SK-N-SH (cell line): ENCODE measurements at regions not wholly inside any gene's neighbourhood (a gene's known extent, or its start where the extent isn't known, plus 50 kb on each side); places are given as distances from the start of the nearest gene placed in this dataset.

ENCODE experiments used
- CTCF ChIA-PET: fragments of 300-600, 350-600 bp; formaldehyde crosslinking; extraction: SDS; loops from one replicate; lab custom pipeline; 2021; lab: Yijun Ruan, JAX
- POLR2A ChIA-PET: fragments of 350-600 bp; sonication (Branson Sonifier 250); formaldehyde crosslinking; extraction: SDS; loops from one replicate; lab custom pipeline; 2020; ENCODE audit warnings: antibody characterized with exemption, inconsistent platforms; lab: Yijun Ruan, JAX
- DNase-seq: peaks from one replicate; pipeline ENCODE4 v3.0.0; 2012
- H2AFZ ChIP-seq: fragments of 200-600 bp; sonication (generic); 2 replicates; pipeline ENCODE4 v1.8.1; 2016; ENCODE audit warnings: antibody characterized with exemption, mild to moderate bottlenecking, low read depth
- H3F3A ChIP-seq: fragments of 200-600 bp; sonication (generic); replicated peaks from 2 replicates; pipeline ENCODE3; 2016; ENCODE audit warnings: antibody characterized with exemption, mild to moderate bottlenecking; ENCODE audit not compliant: insufficient read depth
- H3K27ac ChIP-seq, 2 experiments: fragments of 200-500 bp in 1 of 2; fragments of 200-600 bp in 1 of 2; sonication (Bioruptor generic) in 1 of 2; sonication (generic), shearing (Covaris generic) in 1 of 2; 2 replicates each; pipeline versions ENCODE4 v1.5.1 to v1.6.1; 2014 to 2016; ENCODE audit warnings: low read depth in 2 of 2, inconsistent platforms in 1 of 2, low read length in 1 of 2, mild to moderate bottlenecking in 1 of 2, mixed read lengths in 1 of 2
- H3K27me3 ChIP-seq: fragments of 200-600 bp; sonication (generic), shearing (Covaris generic); 2 replicates; pipeline ENCODE4 v1.6.1; 2016; ENCODE audit warnings: mixed run types; ENCODE audit not compliant: insufficient read depth
- H3K36me3 ChIP-seq, 2 experiments: fragments of 200-500 bp in 1 of 2; fragments of 200-600 bp in 1 of 2; sonication (Bioruptor generic) in 1 of 2; sonication (generic) in 1 of 2; replicated peaks in 1 of 2; 2 replicates each; pipeline versions ENCODE3 to v1.5.1; 2014 to 2016; ENCODE audit warnings: low read length in 1 of 2, mild to moderate bottlenecking in 1 of 2; ENCODE audit not compliant: insufficient read depth in 2 of 2, control insufficient read depth in 1 of 2
- H3K4me1 ChIP-seq, 2 experiments: fragments of 200-500 bp in 1 of 2; fragments of 200-600 bp in 1 of 2; sonication (Bioruptor generic) in 1 of 2; sonication (generic), shearing (Covaris generic) in 1 of 2; 2 replicates each; pipeline versions ENCODE4 v1.5.1 to v1.6.1; 2014 to 2016; ENCODE audit warnings: low read depth in 1 of 2, low read length in 1 of 2, mixed run types in 1 of 2; ENCODE audit not compliant: insufficient read depth in 2 of 2, control insufficient read depth in 1 of 2
- H3K4me2 ChIP-seq: fragments of 200-600 bp; sonication (generic), shearing (Covaris generic); 2 replicates; pipeline ENCODE4 v1.6.1; 2017; ENCODE audit warnings: mixed run types
- H3K4me3 ChIP-seq, 2 experiments: fragments of 200-500 bp in 1 of 2; fragments of 200-600 bp in 1 of 2; sonication (Bioruptor generic) in 1 of 2; sonication (generic), shearing (Covaris generic) in 1 of 2; 2 replicates each; pipeline versions ENCODE4 v1.5.1 to v1.8.1; 2014 to 2016; ENCODE audit warnings: low read depth in 2 of 2, inconsistent platforms in 1 of 2, low read length in 1 of 2, mild to moderate bottlenecking in 1 of 2, mixed read lengths in 1 of 2, moderate library complexity in 1 of 2
- H3K79me2 ChIP-seq: fragments of 200-600 bp; sonication (generic); 2 replicates; pipeline ENCODE4 v1.8.1; 2017; ENCODE audit warnings: mild to moderate bottlenecking; ENCODE audit not compliant: insufficient read depth
- H3K9ac ChIP-seq: fragments of 200-600 bp; sonication (generic); 2 replicates; pipeline ENCODE4 v1.6.1; 2017; ENCODE audit warnings: mixed run types
- H3K9me2 ChIP-seq: fragments of 200-600 bp; sonication (generic); 2 replicates; pipeline ENCODE4 v1.6.1; 2017; ENCODE audit warnings: mixed run types
- H3K9me3 ChIP-seq: fragments of 200-600 bp; sonication (generic); 2 replicates; pipeline ENCODE4 v1.6.1; 2017; ENCODE audit warnings: mixed run types, mild to moderate bottlenecking, moderate library complexity
- H4K20me1 ChIP-seq: fragments of 200-600 bp; sonication (generic); 2 replicates; pipeline ENCODE4 v1.6.1; 2017; ENCODE audit warnings: mild to moderate bottlenecking, mixed run types; ENCODE audit not compliant: insufficient read depth
- CHD2 ChIP-seq: fragments of 150-350 bp; IDR thresholded peaks from 2 replicates; pipeline ENCODE4 v1.6.1; 2018; ENCODE audit warnings: low read length; ENCODE audit not compliant: partially characterized antibody
- CTCF ChIP-seq: fragments of 200-600 bp; sonication (generic); IDR thresholded peaks from 2 replicates; pipeline ENCODE4 v1.6.1; 2017; ENCODE audit warnings: antibody characterized with exemption, mild to moderate bottlenecking, moderate library complexity
- ELF1 ChIP-seq: IDR thresholded peaks from 2 replicates; pipeline ENCODE4 v1.4.0; 2012
- EP300 ChIP-seq, 2 experiments: IDR thresholded peaks; 2 replicates each; pipeline versions ENCODE4 v1.4.0 to v1.6.1; 2012; ENCODE audit warnings: borderline replicate concordance in 1 of 2, low read depth in 1 of 2, low read length in 1 of 2
- GABPA ChIP-seq: IDR thresholded peaks from 2 replicates; pipeline ENCODE4 v1.4.0; 2012; ENCODE audit warnings: low read depth, mild to moderate bottlenecking
- GATA2 ChIP-seq: sonication (generic); formaldehyde crosslinking; IDR thresholded peaks from 2 replicates; pipeline ENCODE4 v1.5.0; 2020; ENCODE audit warnings: mild to moderate bottlenecking, missing genetic modification reagents
- IRF3 ChIP-seq: fragments of 150-350 bp; IDR thresholded peaks from 2 replicates; pipeline ENCODE4 v1.6.1; 2016; ENCODE audit warnings: mild to moderate bottlenecking, low read depth, low read length
- PBX3 ChIP-seq: IDR thresholded peaks from 2 replicates; pipeline ENCODE4; 2012
- POLR2AphosphoS5 ChIP-seq: IDR thresholded peaks from 2 replicates; pipeline ENCODE4 v1.6.1; 2012; ENCODE audit warnings: low read depth, low read length
- RAD21 ChIP-seq: IDR thresholded peaks from 2 replicates; pipeline ENCODE4 v1.6.1; 2012; ENCODE audit warnings: mild to moderate bottlenecking, low read length
- RCOR1 ChIP-seq: fragments of 150-350 bp; IDR thresholded peaks from 2 replicates; pipeline ENCODE4 v1.6.1; 2017; ENCODE audit warnings: antibody characterized with exemption, low read length
- RXRA ChIP-seq: IDR thresholded peaks from 2 replicates; pipeline ENCODE4 v1.4.0; 2012; ENCODE audit warnings: low read depth, mild to moderate bottlenecking, borderline replicate concordance
- SMC3 ChIP-seq: IDR thresholded peaks from 2 replicates; pipeline ENCODE4 v1.6.1; 2012; ENCODE audit warnings: low read depth, low read length, improper control_type of control experiment
- TEAD4 ChIP-seq: IDR thresholded peaks from 2 replicates; pipeline ENCODE4 v1.4.0; 2012; ENCODE audit warnings: mild to moderate bottlenecking, borderline replicate concordance; ENCODE audit not compliant: insufficient read depth
- USF2 ChIP-seq: fragments of 150-350 bp; IDR thresholded peaks from 2 replicates; pipeline ENCODE4 v1.6.1; 2017; ENCODE audit warnings: antibody characterized with exemption, low read length, low read depth, borderline replicate concordance
- YY1 ChIP-seq: IDR thresholded peaks from 2 replicates; pipeline ENCODE4 v1.4.0; 2012; ENCODE audit warnings: low read depth, mild to moderate bottlenecking
- ZBTB33 ChIP-seq: IDR thresholded peaks from 2 replicates; pipeline ENCODE4 v1.4.0; 2012; ENCODE audit warnings: low read depth, borderline replicate concordance
- WGBS: methylation state at CpG from one replicate; pipeline ENCODE4 v1.1.6; 2017; ENCODE audit warnings: low lambda C conversion rate; 5-methylcytosine and 5-hydroxymethylcytosine counted together

GRCh38 chr17:72481572-72481971, 360.8 kb downstream of the SOX9 start:
- 77% methylated on average over 2 of the region's 2 CpGs for WGBS
- Histone ChIP-seq H3K9me3 (no peaks in the 10 kb centered on the region), H3K9me2 (no peaks in the 10 kb centered on the region), H3K4me3 (no peak overlapping the region), H3K27me3 (no peaks in the 10 kb centered on the region), H3K36me3 (no peaks in the 10 kb centered on the region), H3K79me2 (no peaks in the 10 kb centered on the region; the same call in 1 of the 2 replicates), H3K27ac (no peak overlapping the region), H4K20me1 (no peaks in the 10 kb centered on the region), H3K4me2 (no peak overlapping the region), H3K9ac (no peak overlapping the region), H3F3A (no peaks in the 10 kb centered on the region), H3K4me1 (no peaks in the 10 kb centered on the region; a peak in 1 of 4 replicates), H2AFZ (no peak overlapping the region)
- ChIA-PET POLR2A (no interaction called here), CTCF (interaction anchor here (0.6 kb wide), 1 partner anchor 57 kb away, joined by 4 read pairs; no protein-coding TSS in a partner anchor)
- TF ChIP-seq ELF1 (no peak), CHD2 (no peak), IRF3 (no peak), RCOR1 (no peak), EP300 (IDR thresholded peaks at IDR 0.05; ENCODE audit: borderline replicate concordance in 1 of 2, low read depth in 1 of 2, low read length in 1 of 2) (no peak), USF2 (no peak)
- no peak for DNase-seq

- DNase-seq, result no peak
- WGBS, result 80% methylated on average over 4 of the region's 4 CpGs
- Histone ChIP-seq H3K27ac (no peak overlapping the region), H3K36me3 (no peaks in the 10 kb centered on the region), H3K9me3 (no peaks in the 10 kb centered on the region), H2AFZ (no peak overlapping the region), H4K20me1 (no peaks in the 10 kb centered on the region), H3K4me2 (no peak overlapping the region), H3K27me3 (no peaks in the 10 kb centered on the region), H3K9ac (no peak overlapping the region), H3K4me3 (no peak overlapping the region), H3K4me1 (no peaks in the 10 kb centered on the region; a peak in 1 of 4 replicates), H3K79me2 (no peaks in the 10 kb centered on the region; the same call in 1 of the 2 replicates), H3F3A (no peaks in the 10 kb centered on the region), H3K9me2 (no peaks in the 10 kb centered on the region)
- ChIA-PET CTCF (interaction anchor here (0.9 kb wide), 1 partner anchor 11 kb away, joined by 3 read pairs; no protein-coding TSS in a partner anchor), POLR2A (no interaction called here)
- TF ChIP-seq RAD21, result no peak
- no peak for TF ChIP-seq PBX3
- TF ChIP-seq SMC3, result no peak
- TF ChIP-seq YY1, result no peak
- TF ChIP-seq CHD2, result no peak
- no peak for TF ChIP-seq GABPA
- no peak for TF ChIP-seq GATA2 (CRISPR knock-in tag)
- no peak for TF ChIP-seq POLR2AphosphoS5
- no peak for TF ChIP-seq EP300 (IDR thresholded peaks at IDR 0.05; ENCODE audit: borderline replicate concordance in 1 of 2, low read depth in 1 of 2, low read length in 1 of 2)
- no peak for TF ChIP-seq RXRA
- no peak for TF ChIP-seq RCOR1
- TF ChIP-seq TEAD4, result no peak
- TF ChIP-seq IRF3, result no peak
- TF ChIP-seq ZBTB33, result no peak
- TF ChIP-seq CTCF, result no peak
Measured at GRCh38 chr17:72485596-72485995, 364.8 kb downstream of the SOX9 start.
